ENCODE measurements at regions not wholly inside any gene's neighbourhood (a gene's known extent, or its start where the extent isn't known, plus 50 kb on each side); places are given as distances from the start of the nearest gene placed in this dataset.

DNA sequence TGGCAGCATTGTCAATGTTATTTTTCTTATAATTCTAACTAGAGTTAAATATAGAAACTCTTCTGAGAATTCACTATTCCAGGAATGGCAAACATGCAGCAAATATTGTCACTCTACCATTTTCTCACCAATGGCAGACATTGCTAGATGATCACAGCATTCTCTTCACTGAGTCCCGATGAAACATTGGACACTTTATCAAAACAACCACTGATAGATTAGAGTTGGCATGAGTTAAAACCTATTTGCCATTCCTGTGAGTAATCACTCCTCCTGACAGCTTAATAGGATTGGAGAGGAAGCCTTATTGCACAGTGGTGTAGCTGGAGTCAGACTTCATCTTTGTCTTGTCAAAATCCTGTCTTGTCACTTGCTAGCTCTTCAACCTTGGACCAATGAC is 163.9 kb upstream of the THUMPD2 start:
- no peak overlapping the region for H2BK5ac ChIP-seq (ENCODE audit: low read depth, low read length, poor library complexity)
- H3K79me1 ChIP-seq (ENCODE audit: low read length), result no peaks in the 10 kb centered on the region
- H2AK5ac ChIP-seq (ENCODE audit: low read length), result no peak overlapping the region
- H2BK12ac ChIP-seq (ENCODE audit: low read length), result no peak overlapping the region
- H2BK120ac ChIP-seq (ENCODE audit: insufficient read depth, low read length, poor library complexity), result no peak overlapping the region
- WGBS (ENCODE audit: extremely low coverage, insufficient coverage, insufficient read length), result no CpG with 5 or more reads among the region's 1 CpG
- H3K4me2 ChIP-seq (ENCODE audit: low read length), result no peak overlapping the region
- no peaks in the 10 kb centered on the region for H3K4me1 ChIP-seq (ENCODE audit: control insufficient read depth in 1 of 2, insufficient read depth in 2 of 2, low read length in 2 of 2)
- no peak overlapping the region for H3K9ac ChIP-seq (ENCODE audit: low read length)
- H3K4me3 ChIP-seq (ENCODE audit: low read depth, low read length), result no peak overlapping the region
- H3K27me3 ChIP-seq (ENCODE audit: insufficient read depth, low read length), result no peaks in the 10 kb centered on the region
- no peaks in the 10 kb centered on the region for H3K79me2 ChIP-seq (ENCODE audit: control insufficient read depth, insufficient read depth, low read length, poor library complexity)
- no peak overlapping the region for H3K27ac ChIP-seq (ENCODE audit: low read depth, low read length)
- H3K36me3 ChIP-seq (ENCODE audit: control insufficient read depth in 1 of 2, insufficient read depth in 2 of 2, low read length in 2 of 2), result no peaks in the 10 kb centered on the region
- no peak overlapping the region for H4K91ac ChIP-seq (ENCODE audit: low read depth, low read length)
- no peak overlapping the region for H3K23ac ChIP-seq (ENCODE audit: low read length)
- H4K8ac ChIP-seq (ENCODE audit: low read depth, low read length), result no peak overlapping the region
- H3K4ac ChIP-seq (ENCODE audit: low read depth, low read length), result no peak overlapping the region
- H3K14ac ChIP-seq (ENCODE audit: low read length), result no peak overlapping the region
- no peak for DNase-seq
- H2AFZ ChIP-seq (ENCODE audit: insufficient read depth, low read length, poor library complexity), result no peak overlapping the region
- H3K9me3 ChIP-seq (ENCODE audit: insufficient read depth, low read depth, low read length), result no peaks in the 10 kb centered on the region
- no peak overlapping the region for H4K12ac ChIP-seq (ENCODE audit: low read depth, low read length)
- no peak overlapping the region for H3K18ac ChIP-seq (ENCODE audit: low read length)

DNA sequence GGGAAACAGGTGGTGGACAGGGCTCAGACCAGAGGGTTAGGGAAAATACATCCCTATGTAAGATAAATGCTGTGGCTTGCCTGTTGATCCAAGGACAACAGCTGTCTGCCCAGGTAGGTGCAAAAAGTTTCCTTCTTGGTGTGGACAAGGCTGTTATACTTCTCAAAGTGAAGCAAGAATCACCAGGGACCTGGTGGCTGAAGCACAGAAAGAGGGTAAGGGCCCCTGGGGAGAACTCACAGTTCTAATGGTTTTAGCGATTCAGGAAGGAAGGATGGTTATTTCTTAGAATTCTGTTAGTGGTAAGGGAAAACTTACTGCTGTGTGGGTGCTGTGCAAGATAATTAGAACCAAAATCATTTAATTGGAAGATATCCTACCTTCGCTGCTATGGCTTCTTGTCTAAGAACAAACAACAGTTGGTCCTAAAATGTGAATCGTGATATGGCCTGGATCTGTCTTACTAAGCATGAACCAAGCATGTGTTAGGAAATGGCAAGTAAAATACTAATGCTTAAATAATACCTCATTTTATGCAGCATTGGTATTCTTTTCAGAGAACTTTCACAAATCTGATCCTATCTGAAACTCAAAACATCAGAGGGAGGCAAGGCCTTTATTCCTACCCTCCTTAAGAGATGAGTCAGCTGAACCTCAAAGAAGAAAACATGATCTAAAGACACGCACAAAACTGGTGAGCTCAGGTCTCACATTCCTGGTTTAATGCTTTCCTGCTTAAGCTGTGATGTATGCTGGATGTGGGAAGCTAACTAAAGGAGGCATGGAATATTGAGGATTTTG is 159.2 kb upstream of the THUMPD2 start:
- Histone ChIP-seq H2BK5ac (ENCODE audit: low read depth, low read length, poor library complexity) (no peak overlapping the region), H2AK5ac (ENCODE audit: low read length) (no peak overlapping the region), H3K4me1 (ENCODE audit: control insufficient read depth in 1 of 2, insufficient read depth in 2 of 2, low read length in 2 of 2) (no peaks in the 10 kb centered on the region), H3K14ac (ENCODE audit: low read length) (no peak overlapping the region), H2AFZ (ENCODE audit: insufficient read depth, low read length, poor library complexity) (no peak overlapping the region), H3K23ac (ENCODE audit: low read length) (no peak overlapping the region), H3K4me3 (ENCODE audit: low read depth, low read length) (no peak overlapping the region), H3K27me3 (ENCODE audit: insufficient read depth, low read length) (no peaks in the 10 kb centered on the region), H3K79me1 (ENCODE audit: low read length) (no peaks in the 10 kb centered on the region), H4K8ac (ENCODE audit: low read depth, low read length) (no peak overlapping the region), H3K27ac (ENCODE audit: low read depth, low read length) (no peak overlapping the region), H3K4me2 (ENCODE audit: low read length) (no peak overlapping the region), H2BK120ac (ENCODE audit: insufficient read depth, low read length, poor library complexity) (no peak overlapping the region), H2BK12ac (ENCODE audit: low read length) (no peak overlapping the region), H3K4ac (ENCODE audit: low read depth, low read length) (no peak overlapping the region), H3K36me3 (ENCODE audit: control insufficient read depth in 1 of 2, insufficient read depth in 2 of 2, low read length in 2 of 2) (no peaks in the 10 kb centered on the region), H3K9ac (ENCODE audit: low read length) (no peak overlapping the region), H4K12ac (ENCODE audit: low read depth, low read length) (no peak overlapping the region), H4K91ac (ENCODE audit: low read depth, low read length) (no peak overlapping the region), H3K9me3 (ENCODE audit: insufficient read depth, low read depth, low read length) (no peaks in the 10 kb centered on the region), H3K79me2 (ENCODE audit: control insufficient read depth, insufficient read depth, low read length, poor library complexity) (no peaks in the 10 kb centered on the region), H3K18ac (ENCODE audit: low read length) (no peak overlapping the region)
- DNase-seq, result no peak
- WGBS (ENCODE audit: extremely low coverage, insufficient coverage, insufficient read length), result no CpG with 5 or more reads among the region's 4 CpGs

DNA sequence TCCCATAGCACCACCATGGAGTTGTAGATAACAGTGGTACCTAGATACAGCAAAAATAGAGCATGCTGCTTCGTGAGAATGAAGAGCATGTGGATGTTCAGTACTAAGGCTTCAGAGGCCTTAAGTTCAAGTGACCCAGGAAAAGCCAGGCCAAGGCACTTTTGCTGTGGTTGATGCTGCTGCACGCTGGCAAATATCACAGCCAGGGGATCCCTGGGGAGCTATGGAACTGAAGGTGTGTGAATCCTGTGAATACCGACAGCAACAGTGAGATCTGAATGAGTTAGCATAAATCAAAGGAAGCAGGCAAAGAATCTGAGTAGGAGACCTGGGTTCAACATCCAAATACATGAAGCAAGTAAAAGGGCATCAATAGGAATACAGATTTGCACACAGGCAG is 158.6 kb upstream of the THUMPD2 start:
- no peak for DNase-seq
- H3K18ac ChIP-seq (ENCODE audit: low read length), result no peak overlapping the region
- no peak overlapping the region for H2BK5ac ChIP-seq (ENCODE audit: low read depth, low read length, poor library complexity)
- H2AFZ ChIP-seq (ENCODE audit: insufficient read depth, low read length, poor library complexity), result no peak overlapping the region
- no peak overlapping the region for H2AK5ac ChIP-seq (ENCODE audit: low read length)
- H3K36me3 ChIP-seq (ENCODE audit: control insufficient read depth in 1 of 2, insufficient read depth in 2 of 2, low read length in 2 of 2), result no peaks in the 10 kb centered on the region
- H3K4ac ChIP-seq (ENCODE audit: low read depth, low read length), result no peak overlapping the region
- H2BK120ac ChIP-seq (ENCODE audit: insufficient read depth, low read length, poor library complexity), result no peak overlapping the region
- H4K91ac ChIP-seq (ENCODE audit: low read depth, low read length), result no peak overlapping the region
- no peak overlapping the region for H2BK12ac ChIP-seq (ENCODE audit: low read length)
- no peak overlapping the region for H4K12ac ChIP-seq (ENCODE audit: low read depth, low read length)
- H4K8ac ChIP-seq (ENCODE audit: low read depth, low read length), result no peak overlapping the region
- no peak overlapping the region for H3K4me2 ChIP-seq (ENCODE audit: low read length)
- no peaks in the 10 kb centered on the region for H3K79me2 ChIP-seq (ENCODE audit: control insufficient read depth, insufficient read depth, low read length, poor library complexity)
- no peaks in the 10 kb centered on the region for H3K4me1 ChIP-seq (ENCODE audit: control insufficient read depth in 1 of 2, insufficient read depth in 2 of 2, low read length in 2 of 2)
- H3K27ac ChIP-seq (ENCODE audit: low read depth, low read length), result no peak overlapping the region
- H3K23ac ChIP-seq (ENCODE audit: low read length), result no peak overlapping the region
- H3K27me3 ChIP-seq (ENCODE audit: insufficient read depth, low read length), result no peaks in the 10 kb centered on the region
- H3K9me3 ChIP-seq (ENCODE audit: insufficient read depth, low read depth, low read length), result no peaks in the 10 kb centered on the region
- WGBS (ENCODE audit: extremely low coverage, insufficient coverage, insufficient read length), result no CpG with 5 or more reads among the region's 3 CpGs
- no peak overlapping the region for H3K14ac ChIP-seq (ENCODE audit: low read length)
- no peak overlapping the region for H3K4me3 ChIP-seq (ENCODE audit: low read depth, low read length)
- H3K9ac ChIP-seq (ENCODE audit: low read length), result no peak overlapping the region
- no peaks in the 10 kb centered on the region for H3K79me1 ChIP-seq (ENCODE audit: low read length)

DNA sequence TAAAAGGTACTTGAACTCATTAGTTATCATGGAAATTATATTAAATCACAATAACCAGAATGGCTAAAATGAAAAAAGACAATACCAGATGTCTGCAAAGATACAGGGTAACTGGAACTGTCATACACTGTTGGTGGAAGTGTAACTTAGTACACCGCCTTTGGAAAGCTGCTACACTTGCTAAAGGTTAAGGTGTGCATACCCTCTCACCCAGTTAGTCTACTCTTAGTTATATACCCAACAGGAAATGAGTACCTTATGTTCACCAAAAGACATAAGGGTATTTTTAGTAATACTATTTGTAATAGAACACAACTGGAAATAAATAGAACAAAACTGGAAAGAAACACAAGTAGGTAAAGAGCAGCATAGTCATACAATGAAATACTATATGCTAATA is 155.8 kb upstream of the THUMPD2 start:
- H3K27me3 ChIP-seq (ENCODE audit: insufficient read depth, low read length), result no peaks in the 10 kb centered on the region
- H2BK5ac ChIP-seq (ENCODE audit: low read depth, low read length, poor library complexity), result no peak overlapping the region
- no peaks in the 10 kb centered on the region for H3K9me3 ChIP-seq (ENCODE audit: insufficient read depth, low read depth, low read length)
- H2BK12ac ChIP-seq (ENCODE audit: low read length), result no peak overlapping the region
- no peak overlapping the region for H3K18ac ChIP-seq (ENCODE audit: low read length)
- H3K14ac ChIP-seq (ENCODE audit: low read length), result no peak overlapping the region
- H4K91ac ChIP-seq (ENCODE audit: low read depth, low read length), result no peak overlapping the region
- H2AK5ac ChIP-seq (ENCODE audit: low read length), result no peak overlapping the region
- H2BK120ac ChIP-seq (ENCODE audit: insufficient read depth, low read length, poor library complexity), result no peak overlapping the region
- no CpG with 5 or more reads among the region's 1 CpG for WGBS (ENCODE audit: extremely low coverage, insufficient coverage, insufficient read length)
- no peak overlapping the region for H4K8ac ChIP-seq (ENCODE audit: low read depth, low read length)
- H3K27ac ChIP-seq (ENCODE audit: low read depth, low read length), result no peak overlapping the region
- no peak overlapping the region for H3K4me3 ChIP-seq (ENCODE audit: low read depth, low read length)
- DNase-seq, result no peak
- H3K79me2 ChIP-seq (ENCODE audit: control insufficient read depth, insufficient read depth, low read length, poor library complexity), result no peaks in the 10 kb centered on the region
- no peaks in the 10 kb centered on the region for H3K79me1 ChIP-seq (ENCODE audit: low read length)
- H3K4me1 ChIP-seq (ENCODE audit: control insufficient read depth in 1 of 2, insufficient read depth in 2 of 2, low read length in 2 of 2), result no peaks in the 10 kb centered on the region
- no peaks in the 10 kb centered on the region for H3K36me3 ChIP-seq (ENCODE audit: control insufficient read depth in 1 of 2, insufficient read depth in 2 of 2, low read length in 2 of 2)
- H3K23ac ChIP-seq (ENCODE audit: low read length), result no peak overlapping the region
- H2AFZ ChIP-seq (ENCODE audit: insufficient read depth, low read length, poor library complexity), result no peak overlapping the region
- no peak overlapping the region for H3K4me2 ChIP-seq (ENCODE audit: low read length)
- no peak overlapping the region for H3K9ac ChIP-seq (ENCODE audit: low read length)
- no peak overlapping the region for H4K12ac ChIP-seq (ENCODE audit: low read depth, low read length)
- no peak overlapping the region for H3K4ac ChIP-seq (ENCODE audit: low read depth, low read length)

Measured in trophoblast cell (in vitro differentiated cells and primary cell).